ENCODE measurements at regions not wholly inside any gene's neighbourhood (a gene's known extent, or its start where the extent isn't known, plus 50 kb on each side); places are given as distances from the start of the nearest gene placed in this dataset.

DNA sequence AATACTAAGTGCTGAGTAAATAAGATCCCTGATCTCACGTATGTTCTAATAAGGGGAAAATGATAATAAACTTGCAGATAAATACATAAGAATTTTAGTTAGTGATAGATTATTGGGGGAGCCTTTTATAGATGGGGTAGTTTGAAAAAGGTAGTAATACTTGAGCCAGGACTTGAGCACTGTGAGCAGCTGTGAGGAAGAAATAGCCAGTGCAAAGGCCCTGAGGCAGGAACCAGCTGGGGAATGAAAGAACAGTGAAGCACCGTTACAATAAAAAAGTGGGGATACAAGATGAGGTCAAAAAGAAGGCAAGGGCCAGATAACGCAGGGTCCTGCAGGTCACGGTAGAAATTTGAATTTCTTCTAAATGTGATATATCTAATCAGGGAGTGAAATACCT lies 234.8 kb upstream of the ELL2 start (continued):
- TF ChIP-seq SMC3 (IDR thresholded peaks at IDR 0.05) (no peak), HOXB5 (CRISPR knock-in tag; IDR thresholded peaks at IDR 0.05) (no peak), POLR2A (IDR thresholded peaks at IDR 0.05; ENCODE audit: low read length) (no peak)

DNA sequence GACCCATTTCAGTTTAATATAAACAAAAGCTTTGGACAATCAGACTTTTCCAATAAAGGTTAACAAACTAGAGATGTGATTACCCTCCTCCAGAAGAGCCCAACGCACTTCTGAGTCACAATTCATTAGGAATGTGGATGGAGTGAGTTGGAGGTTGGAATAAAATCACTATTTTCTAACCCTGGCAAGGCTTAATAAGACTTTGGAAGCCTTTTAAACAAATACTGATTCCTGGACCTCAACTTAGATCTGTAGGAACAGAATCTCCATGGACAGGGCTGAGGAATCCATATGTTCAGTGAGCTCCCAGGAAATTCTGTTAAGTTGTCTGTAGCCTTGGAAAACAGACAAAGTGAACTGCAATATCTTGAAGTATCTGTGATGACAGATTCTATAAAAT lies 233.5 kb upstream of the ELL2 start:
- ChIA-PET POLR2A (no interaction called here), CTCF (interaction anchor here (0.7 to 1.5 kb wide), 3 partner anchors 9 to 233 kb away, joined by 3 to 5 read pairs (median 5); partner anchors contain the start of gene ELL2)
- no peak overlapping the region for H3K27ac ChIP-seq
- 0 out of 3 replicates have a peak overlapping the region, but pooled peaks have one; percentile 4 for H3K4me2 ChIP-seq
- FAIRE-seq (no peak), DNase-seq (ENCODE audit: low read depth in 1 of 2, low spot score in 1 of 2) (no peak), ATAC-seq (no peak)
- H3K9me3 ChIP-seq: no peaks in the 10 kb centered on the region
- WGBS (ENCODE audit: missing lambda C conversion rate): 44% methylated on average over 1 of the region's 1 CpG
- no peak overlapping the region for H3K4me3 ChIP-seq
- TF ChIP-seq MAZ (IDR thresholded peaks at IDR 0.05; ENCODE audit: borderline replicate concordance, low read depth, low read length): no peak
- TF ChIP-seq, protein P1, sequence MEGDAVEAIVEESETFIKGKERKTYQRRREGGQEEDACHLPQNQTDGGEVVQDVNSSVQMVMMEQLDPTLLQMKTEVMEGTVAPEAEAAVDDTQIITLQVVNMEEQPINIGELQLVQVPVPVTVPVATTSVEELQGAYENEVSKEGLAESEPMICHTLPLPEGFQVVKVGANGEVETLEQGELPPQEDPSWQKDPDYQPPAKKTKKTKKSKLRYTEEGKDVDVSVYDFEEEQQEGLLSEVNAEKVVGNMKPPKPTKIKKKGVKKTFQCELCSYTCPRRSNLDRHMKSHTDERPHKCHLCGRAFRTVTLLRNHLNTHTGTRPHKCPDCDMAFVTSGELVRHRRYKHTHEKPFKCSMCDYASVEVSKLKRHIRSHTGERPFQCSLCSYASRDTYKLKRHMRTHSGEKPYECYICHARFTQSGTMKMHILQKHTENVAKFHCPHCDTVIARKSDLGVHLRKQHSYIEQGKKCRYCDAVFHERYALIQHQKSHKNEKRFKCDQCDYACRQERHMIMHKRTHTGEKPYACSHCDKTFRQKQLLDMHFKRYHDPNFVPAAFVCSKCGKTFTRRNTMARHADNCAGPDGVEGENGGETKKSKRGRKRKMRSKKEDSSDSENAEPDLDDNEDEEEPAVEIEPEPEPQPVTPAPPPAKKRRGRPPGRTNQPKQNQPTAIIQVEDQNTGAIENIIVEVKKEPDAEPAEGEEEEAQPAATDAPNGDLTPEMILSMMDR (IDR thresholded peaks at IDR 0.05): no peak
- no peak for TF ChIP-seq HDAC2 (IDR thresholded peaks at IDR 0.05)
- TF ChIP-seq FOSB (CRISPR knock-in tag; IDR thresholded peaks at IDR 0.05): no peak
- no peak for TF ChIP-seq CBX8 (IDR thresholded peaks at IDR 0.05)
- TF ChIP-seq, protein P2, sequence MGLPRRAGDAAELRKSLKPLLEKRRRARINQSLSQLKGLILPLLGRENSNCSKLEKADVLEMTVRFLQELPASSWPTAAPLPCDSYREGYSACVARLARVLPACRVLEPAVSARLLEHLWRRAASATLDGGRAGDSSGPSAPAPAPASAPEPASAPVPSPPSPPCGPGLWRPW (IDR thresholded peaks at IDR 0.05): no peak
- TF ChIP-seq NFE2L2 (conservative IDR thresholded peaks at IDR 0.05; ENCODE audit: low read length): no peak
- TF ChIP-seq ZC3H11A (IDR thresholded peaks at IDR 0.05): no peak
- TF ChIP-seq CHD2 (IDR thresholded peaks at IDR 0.05; ENCODE audit: low read length, partially characterized antibody): no peak
- TF ChIP-seq, protein P3, sequence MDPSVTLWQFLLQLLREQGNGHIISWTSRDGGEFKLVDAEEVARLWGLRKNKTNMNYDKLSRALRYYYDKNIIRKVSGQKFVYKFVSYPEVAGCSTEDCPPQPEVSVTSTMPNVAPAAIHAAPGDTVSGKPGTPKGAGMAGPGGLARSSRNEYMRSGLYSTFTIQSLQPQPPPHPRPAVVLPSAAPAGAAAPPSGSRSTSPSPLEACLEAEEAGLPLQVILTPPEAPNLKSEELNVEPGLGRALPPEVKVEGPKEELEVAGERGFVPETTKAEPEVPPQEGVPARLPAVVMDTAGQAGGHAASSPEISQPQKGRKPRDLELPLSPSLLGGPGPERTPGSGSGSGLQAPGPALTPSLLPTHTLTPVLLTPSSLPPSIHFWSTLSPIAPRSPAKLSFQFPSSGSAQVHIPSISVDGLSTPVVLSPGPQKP (IDR thresholded peaks at IDR 0.05; ENCODE audit: low read depth, low read length): no peak
- no peak for TF ChIP-seq HOXA7 (CRISPR knock-in tag; IDR thresholded peaks at IDR 0.05)
- peaks cover 22% of the 10 kb centered on the region for H3K4me1 ChIP-seq

DNA sequence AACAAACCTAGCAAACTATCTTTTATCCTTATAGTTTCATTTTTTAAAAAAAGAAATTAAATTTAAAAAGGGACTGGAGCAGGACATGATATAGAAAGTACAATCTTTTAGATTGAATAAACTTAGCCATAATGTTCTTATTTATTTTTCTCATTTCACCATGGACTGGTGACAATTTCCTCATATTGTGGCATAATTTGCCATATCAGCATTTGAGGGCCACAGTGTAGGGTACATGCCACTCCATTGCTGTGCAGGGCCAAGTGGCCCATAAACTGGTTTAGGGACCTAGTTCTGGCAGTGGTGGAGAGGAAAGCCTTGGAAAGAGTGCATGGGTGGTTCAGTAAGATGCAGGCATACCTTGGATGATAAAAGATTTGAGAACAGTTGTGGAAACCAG lies 232.9 kb upstream of the ELL2 start:
- Histone ChIP-seq H3K4me1 (peaks cover 19% of the 10 kb centered on the region), H3K9me3 (no peaks in the 10 kb centered on the region), H3K27ac (no peak overlapping the region), H3K4me2 (no peak overlapping the region), H3K4me3 (no peak overlapping the region)
- TF ChIP-seq RCOR1 (IDR thresholded peaks at IDR 0.05; ENCODE audit: low read depth, low read length): no peak
- TF ChIP-seq, protein P4, sequence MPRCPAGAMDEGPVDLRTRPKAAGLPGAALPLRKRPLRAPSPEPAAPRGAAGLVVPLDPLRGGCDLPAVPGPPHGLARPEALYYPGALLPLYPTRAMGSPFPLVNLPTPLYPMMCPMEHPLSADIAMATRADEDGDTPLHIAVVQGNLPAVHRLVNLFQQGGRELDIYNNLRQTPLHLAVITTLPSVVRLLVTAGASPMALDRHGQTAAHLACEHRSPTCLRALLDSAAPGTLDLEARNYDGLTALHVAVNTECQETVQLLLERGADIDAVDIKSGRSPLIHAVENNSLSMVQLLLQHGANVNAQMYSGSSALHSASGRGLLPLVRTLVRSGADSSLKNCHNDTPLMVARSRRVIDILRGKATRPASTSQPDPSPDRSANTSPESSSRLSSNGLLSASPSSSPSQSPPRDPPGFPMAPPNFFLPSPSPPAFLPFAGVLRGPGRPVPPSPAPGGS (IDR thresholded peaks at IDR 0.05): no peak
- TF ChIP-seq EP300 (IDR thresholded peaks at IDR 0.05): no peak
- TF ChIP-seq ZFP36 (IDR thresholded peaks at IDR 0.05; ENCODE audit: borderline replicate concordance, partially characterized antibody): no peak
- TF ChIP-seq CHD2 (IDR thresholded peaks at IDR 0.05; ENCODE audit: low read length, partially characterized antibody): no peak
- TF ChIP-seq ZNF302 (CRISPR knock-in tag; IDR thresholded peaks at IDR 0.05): no peak
- peak; percentile 81 for TF ChIP-seq MAFK (IDR thresholded peaks at IDR 0.05; ENCODE audit: partially characterized antibody)
- TF ChIP-seq JUN (IDR thresholded peaks at IDR 0.05): no peak
- no peak for TF ChIP-seq HDAC2 (IDR thresholded peaks at IDR 0.05)
- ChIA-PET CTCF (interaction anchor here (0.7 to 1.5 kb wide), 3 partner anchors 9 to 233 kb away, joined by 3 to 5 read pairs (median 5); partner anchors contain the start of gene ELL2), POLR2A (no interaction called here)
- no peak for ATAC-seq
- no peak for DNase-seq (ENCODE audit: low read depth in 1 of 2, low spot score in 1 of 2)
- FAIRE-seq: no peak

Data from A549 (cell line).